HepG2 (cell line): ENCODE measurements at regions not wholly inside any gene's neighbourhood (a gene's known extent, or its start where the extent isn't known, plus 50 kb on each side); places are given as distances from the start of the nearest gene placed in this dataset.

Experiments used
- NFATC3 ChIP-seq: sonication (generic); formaldehyde crosslinking; IDR thresholded peaks from 2 replicates; pipeline ENCODE4 v1.5.1; 2020; ENCODE audit warnings: mild to moderate bottlenecking, missing genetic modification reagents
- PBX3 ChIP-seq: sonication (generic); formaldehyde crosslinking; IDR thresholded peaks from 2 replicates; pipeline ENCODE4 v1.8.1; 2023; ENCODE audit warnings: missing genetic modification reagents, inconsistent platforms, borderline replicate concordance
- YY1 ChIP-seq: IDR thresholded peaks from 2 replicates; pipeline ENCODE4 v1.6.1; 2011; ENCODE audit warnings: low read length, low read depth, moderate library complexity, mild to moderate bottlenecking; ENCODE audit not compliant: insufficient read depth, insufficient replicate concordance
- ZBTB40 ChIP-seq, 2 experiments: fragments of 450-650 bp in 1 of 2; sonication (generic) in 1 of 2; formaldehyde crosslinking in 1 of 2; IDR thresholded peaks; 2 replicates each; pipeline versions ENCODE4 v1.6.1 to v1.8.0; 2016 to 2022; ENCODE audit warnings: antibody characterized with exemption in 1 of 2, mild to moderate bottlenecking in 1 of 2, missing genetic modification reagents in 1 of 2

GRCh38 chr1:73326663-73327062 is 871.3 kb downstream of the LRRIQ3 start:
- TF ChIP-seq YY1 (no peak), NFATC3 (no peak), ZBTB40 (IDR thresholded peaks at IDR 0.05) (no peak), ZBTB40 (CRISPR knock-in tag; IDR thresholded peaks at IDR 0.05) (no peak), PBX3 (CRISPR knock-in tag) (no peak)
